SKM-1 (cell line): ENCODE measurements at regions not wholly inside any gene's neighbourhood (a gene's known extent, or its start where the extent isn't known, plus 50 kb on each side); places are given as distances from the start of the nearest gene placed in this dataset.

Experiments
- DNase-seq: peaks from one replicate; lab custom pipeline; 2025; ENCODE audit not compliant: unreplicated experiment; lab: John Stamatoyannopoulos, UW

GRCh38 chr12:77630790-77631445 lies 199.8 kb upstream of the NAV3 start:
- no peak for DNase-seq

GRCh38 chr12:77630344-77630743 lies 200.3 kb upstream of the NAV3 start:
- no peak for DNase-seq

GRCh38 chr12:77629141-77629540 lies 201.6 kb upstream of the NAV3 start:
- no peak for DNase-seq

GRCh38 chr12:77625441-77625840 lies 205.3 kb upstream of the NAV3 start:
- DNase-seq = no peak

GRCh38 chr12:77619425-77619824 lies 211.3 kb upstream of the NAV3 start:
- no peak for DNase-seq

GRCh38 chr12:77617818-77618217 lies 212.9 kb upstream of the NAV3 start:
- no peak for DNase-seq

GRCh38 chr12:77615332-77615731 lies 215.4 kb upstream of the NAV3 start:
- no peak for DNase-seq

- DNase-seq = no peak
Observed at GRCh38 chr12:77613411-77613810, 217.3 kb upstream of the NAV3 start.

GRCh38 chr12:77610446-77610845 lies 220.2 kb upstream of the NAV3 start:
- DNase-seq = no peak

- DNase-seq = no peak
Observed at GRCh38 chr12:77609016-77609415, 221.7 kb upstream of the NAV3 start.

GRCh38 chr12:77608271-77608824 lies 222.3 kb upstream of the NAV3 start:
- DNase-seq = no peak

GRCh38 chr12:77606348-77606747 lies 224.3 kb upstream of the NAV3 start:
- no peak for DNase-seq

- no peak for DNase-seq
Observed at GRCh38 chr12:77603946-77604345, 226.7 kb upstream of the NAV3 start.

GRCh38 chr12:77601069-77601468 lies 229.6 kb upstream of the NAV3 start:
- no peak for DNase-seq

GRCh38 chr12:77600468-77600843 lies 230.2 kb upstream of the NAV3 start:
- no peak for DNase-seq

GRCh38 chr12:77599782-77600467 lies 230.8 kb upstream of the NAV3 start:
- no peak for DNase-seq

- DNase-seq = no peak
Observed at GRCh38 chr12:77594366-77594765, 236.3 kb upstream of the NAV3 start.

- DNase-seq = no peak
Observed at GRCh38 chr12:77592836-77593235, 237.9 kb upstream of the NAV3 start.

GRCh38 chr12:77591959-77592743 lies 238.5 kb upstream of the NAV3 start:
- DNase-seq = no peak

- DNase-seq = no peak
Observed at GRCh38 chr12:77590306-77590705, 240.4 kb upstream of the NAV3 start.

GRCh38 chr12:77584860-77585259 lies 245.8 kb upstream of the NAV3 start:
- no peak for DNase-seq
